ENCODE measurements at regions not wholly inside any gene's neighbourhood (a gene's known extent, or its start where the extent isn't known, plus 50 kb on each side); places are given as distances from the start of the nearest gene placed in this dataset.

DNA sequence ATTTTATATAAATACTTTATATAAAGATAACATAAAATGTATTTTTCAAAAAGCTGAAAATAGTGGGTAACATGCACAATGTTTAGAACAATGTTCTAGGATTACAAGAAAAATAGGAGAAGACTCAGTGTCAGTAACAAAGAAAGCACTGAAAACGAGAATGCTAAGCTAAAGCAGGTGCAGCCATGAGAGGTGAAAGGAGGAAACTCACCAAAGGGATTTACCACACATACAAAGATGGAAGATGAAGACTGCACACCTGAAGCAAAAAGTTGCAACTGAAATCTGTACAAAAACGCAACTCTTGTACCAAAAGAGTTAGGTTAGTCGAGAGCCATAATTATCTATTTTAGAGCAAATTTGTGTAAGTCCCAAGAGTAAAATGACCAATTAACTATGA lies 1176.1 kb downstream of the LRFN5 start:
- in situ Hi-C loops (cut with MboI; ENCODE audit: low sequenced_read_pairs, unreplicated experiment): no loop called here
- TF ChIP-seq, protein P1, sequence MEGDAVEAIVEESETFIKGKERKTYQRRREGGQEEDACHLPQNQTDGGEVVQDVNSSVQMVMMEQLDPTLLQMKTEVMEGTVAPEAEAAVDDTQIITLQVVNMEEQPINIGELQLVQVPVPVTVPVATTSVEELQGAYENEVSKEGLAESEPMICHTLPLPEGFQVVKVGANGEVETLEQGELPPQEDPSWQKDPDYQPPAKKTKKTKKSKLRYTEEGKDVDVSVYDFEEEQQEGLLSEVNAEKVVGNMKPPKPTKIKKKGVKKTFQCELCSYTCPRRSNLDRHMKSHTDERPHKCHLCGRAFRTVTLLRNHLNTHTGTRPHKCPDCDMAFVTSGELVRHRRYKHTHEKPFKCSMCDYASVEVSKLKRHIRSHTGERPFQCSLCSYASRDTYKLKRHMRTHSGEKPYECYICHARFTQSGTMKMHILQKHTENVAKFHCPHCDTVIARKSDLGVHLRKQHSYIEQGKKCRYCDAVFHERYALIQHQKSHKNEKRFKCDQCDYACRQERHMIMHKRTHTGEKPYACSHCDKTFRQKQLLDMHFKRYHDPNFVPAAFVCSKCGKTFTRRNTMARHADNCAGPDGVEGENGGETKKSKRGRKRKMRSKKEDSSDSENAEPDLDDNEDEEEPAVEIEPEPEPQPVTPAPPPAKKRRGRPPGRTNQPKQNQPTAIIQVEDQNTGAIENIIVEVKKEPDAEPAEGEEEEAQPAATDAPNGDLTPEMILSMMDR (IDR thresholded peaks at IDR 0.05; ENCODE audit: borderline replicate concordance, control extremely low read depth, extremely low read depth, insufficient read depth, missing control alignments): no peak
- DNase-seq (ENCODE audit: low spot score): no peak

DNA sequence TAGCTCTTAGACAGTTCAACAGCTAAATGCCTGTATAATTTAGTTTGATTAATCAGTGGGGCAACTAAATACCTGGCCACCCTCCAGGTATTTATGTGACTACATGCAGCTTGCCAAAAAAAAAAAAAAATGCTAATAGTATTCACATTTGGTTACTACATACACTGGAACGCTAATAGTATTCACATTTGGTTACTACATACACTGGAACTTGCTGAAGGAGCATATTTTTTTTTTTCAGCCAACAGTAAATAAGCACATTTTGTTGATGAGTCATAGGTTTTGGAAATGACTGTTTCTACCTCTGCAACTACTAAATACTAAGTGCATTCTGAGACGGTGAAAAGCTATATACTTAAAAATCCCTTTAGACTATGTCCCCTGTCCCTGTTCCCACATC lies 1172.3 kb downstream of the LRFN5 start:
- in situ Hi-C loops (cut with MboI; ENCODE audit: low sequenced_read_pairs, unreplicated experiment): no loop called here
- no peak for DNase-seq (ENCODE audit: low spot score)
- TF ChIP-seq, protein P1 (IDR thresholded peaks at IDR 0.05; ENCODE audit: borderline replicate concordance, control extremely low read depth, extremely low read depth, insufficient read depth, missing control alignments): no peak

DNA sequence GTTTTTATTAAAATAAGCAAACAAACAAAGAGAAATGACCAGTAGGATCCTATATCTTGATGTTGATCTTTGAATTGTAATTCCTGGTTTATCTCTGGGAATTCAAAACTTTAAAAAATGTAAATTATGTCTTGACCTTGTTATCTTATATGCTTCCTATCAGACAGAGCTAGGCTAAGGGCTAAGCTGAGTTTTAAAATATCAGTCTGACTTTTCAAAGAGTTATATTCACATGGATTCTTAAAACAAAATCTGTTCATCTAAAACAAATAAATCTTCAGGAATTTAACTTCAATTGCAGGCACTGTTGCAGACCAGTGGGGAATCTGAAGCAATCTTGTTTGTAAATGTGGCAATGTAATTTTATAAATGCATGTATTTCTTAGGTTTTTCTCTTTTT lies 1144.1 kb downstream of the LRFN5 start:
- in situ Hi-C loops (cut with MboI; ENCODE audit: low sequenced_read_pairs, unreplicated experiment): no loop called here

DNA sequence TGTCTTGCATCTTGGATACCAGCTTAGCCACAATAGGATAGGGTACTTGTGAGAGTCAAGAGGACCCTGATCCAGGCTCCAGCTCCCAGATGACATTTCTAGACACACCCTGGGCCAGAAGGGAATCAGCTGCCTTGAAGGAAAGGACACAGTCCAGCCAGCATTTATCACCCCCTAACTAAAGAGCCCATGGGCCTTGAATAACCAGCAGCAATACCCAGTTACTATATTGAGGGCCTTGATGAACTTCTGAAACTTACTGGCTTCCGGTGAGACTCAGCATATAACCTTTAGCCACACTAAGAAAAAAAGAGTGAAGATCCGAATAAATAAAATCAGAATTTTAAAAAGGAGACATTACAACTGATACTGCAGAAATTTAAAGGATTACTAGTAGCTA lies 1135.4 kb downstream of the LRFN5 start:
- in situ Hi-C loops (cut with MboI; ENCODE audit: low sequenced_read_pairs, unreplicated experiment): no loop called here
- DNase-seq (ENCODE audit: low spot score): no peak
- TF ChIP-seq, protein P1 (IDR thresholded peaks at IDR 0.05; ENCODE audit: borderline replicate concordance, control extremely low read depth, extremely low read depth, insufficient read depth, missing control alignments): no peak

More for the DNA sequence above, 1144.1 kb downstream of the LRFN5 start:
- TF ChIP-seq, protein P1 (IDR thresholded peaks at IDR 0.05; ENCODE audit: borderline replicate concordance, control extremely low read depth, extremely low read depth, insufficient read depth, missing control alignments): no peak
- no peak for DNase-seq (ENCODE audit: low spot score)

DNA sequence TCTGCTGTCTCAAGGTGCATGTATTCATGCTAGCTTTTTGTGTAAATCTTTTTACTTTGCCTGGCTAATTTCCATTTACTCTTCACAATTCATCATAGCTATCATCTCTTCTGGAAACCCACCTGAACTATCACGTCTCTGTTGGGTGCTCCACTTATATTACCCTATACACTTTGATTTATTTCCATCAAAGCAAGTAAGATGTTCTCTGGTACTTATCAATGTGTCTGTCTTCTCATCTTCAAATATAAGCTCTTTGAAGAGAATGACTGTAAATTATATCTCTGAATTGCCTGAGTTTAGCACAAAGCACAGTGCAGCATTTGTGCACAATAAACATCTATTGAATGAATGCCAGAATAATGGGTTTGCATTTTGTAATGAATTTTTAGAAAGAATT lies 1129.7 kb downstream of the LRFN5 start:
- in situ Hi-C loops (cut with MboI; ENCODE audit: low sequenced_read_pairs, unreplicated experiment): no loop called here
- DNase-seq (ENCODE audit: low spot score): no peak
- TF ChIP-seq, protein P1 (IDR thresholded peaks at IDR 0.05; ENCODE audit: borderline replicate concordance, control extremely low read depth, extremely low read depth, insufficient read depth, missing control alignments): no peak

DNA sequence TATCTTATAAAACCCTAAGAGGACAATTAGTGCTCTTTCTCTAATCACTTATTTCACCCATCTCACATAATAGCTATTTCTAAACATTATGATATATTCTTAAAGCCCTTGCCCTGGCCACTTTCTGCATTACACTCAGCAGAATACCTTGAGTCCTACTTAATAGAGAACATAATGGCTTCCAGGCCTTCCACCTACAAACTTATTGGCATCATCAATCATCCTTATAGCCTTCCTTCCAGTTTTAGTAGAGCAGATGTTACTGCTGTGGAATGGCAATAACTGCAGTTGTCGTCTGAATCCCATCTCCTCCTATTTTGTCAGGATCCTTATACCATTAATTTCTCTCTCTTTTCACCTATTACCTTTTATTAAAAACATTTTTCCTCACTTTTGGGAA lies 1127.4 kb downstream of the LRFN5 start:
- TF ChIP-seq, protein P1 (IDR thresholded peaks at IDR 0.05; ENCODE audit: borderline replicate concordance, control extremely low read depth, extremely low read depth, insufficient read depth, missing control alignments): no peak
- DNase-seq (ENCODE audit: low spot score): no peak
- in situ Hi-C loops (cut with MboI; ENCODE audit: low sequenced_read_pairs, unreplicated experiment): no loop called here

DNA sequence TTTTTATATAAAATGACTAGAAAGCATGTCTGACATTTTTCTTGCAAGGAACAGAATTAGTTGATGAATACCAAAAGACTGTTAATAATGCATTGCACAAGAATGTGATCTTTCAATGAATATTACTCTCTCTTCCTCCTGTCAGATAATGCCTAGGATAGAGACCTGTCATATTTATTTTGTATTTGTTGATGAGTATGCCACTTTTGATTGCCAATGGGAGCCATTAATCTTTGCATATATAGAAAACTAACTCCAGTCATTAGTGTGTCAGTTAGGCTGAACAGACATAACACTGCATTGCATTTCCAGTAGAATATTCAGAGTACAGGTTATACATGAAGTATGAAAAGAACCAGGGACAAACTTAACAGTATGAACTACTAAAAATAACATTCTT lies 1125.3 kb downstream of the LRFN5 start:
- TF ChIP-seq, protein P1 (IDR thresholded peaks at IDR 0.05; ENCODE audit: borderline replicate concordance, control extremely low read depth, extremely low read depth, insufficient read depth, missing control alignments): no peak
- no peak for DNase-seq (ENCODE audit: low spot score)
- in situ Hi-C loops (cut with MboI; ENCODE audit: low sequenced_read_pairs, unreplicated experiment): no loop called here

Data from GM13976 (cell line).